ENCODE measurements at regions not wholly inside any gene's neighbourhood (a gene's known extent, or its start where the extent isn't known, plus 50 kb on each side); places are given as distances from the start of the nearest gene placed in this dataset.

GRCh38 chr9:31776471-31776870, 608.0 kb upstream of the ACO1 start:
- Histone ChIP-seq H4K20me1 (ENCODE audit: insufficient read depth, low read length) (no peaks in the 10 kb centered on the region), H3K4me2 (ENCODE audit: low read depth, low read length) (no peak overlapping the region), H3K23ac (ENCODE audit: low read depth, low read length) (no peak overlapping the region), H3K14ac (replicated peaks; ENCODE audit: low read depth, low read length) (no peak overlapping the region), H3K18ac (ENCODE audit: low read depth, low read length) (no peak overlapping the region), H3K9me1 (ENCODE audit: insufficient read depth, low read length) (no peaks in the 10 kb centered on the region), H3K27ac (ENCODE audit: insufficient read depth, low read length) (no peak overlapping the region), H3K4me3 (ENCODE audit: insufficient read depth, low read depth, low read length) (no peak overlapping the region), H2AK5ac (ENCODE audit: low read depth, low read length) (no peak overlapping the region), H2BK15ac (ENCODE audit: low read depth, low read length) (no peak overlapping the region), H2BK5ac (ENCODE audit: low read depth, low read length, poor library complexity, severe bottlenecking) (no peak overlapping the region), H3K36me3 (ENCODE audit: control insufficient read depth, insufficient read depth, low read length) (no peaks in the 10 kb centered on the region), H2AK9ac (replicated peaks; ENCODE audit: low read depth, low read length, poor library complexity) (no peak overlapping the region), H4K91ac (ENCODE audit: insufficient read depth, low read depth, low read length) (no peak overlapping the region), H3K79me1 (ENCODE audit: low read depth in 1 of 2, low read length in 2 of 2) (no peaks in the 10 kb centered on the region), H4K5ac (ENCODE audit: low read depth, low read length) (no peak overlapping the region), H2AFZ (replicated peaks; ENCODE audit: low read length, poor library complexity) (no peak overlapping the region), H4K8ac (ENCODE audit: low read depth in 2 of 2, low read length in 2 of 2) (no peak overlapping the region), H3K56ac (ENCODE audit: extremely low read depth, insufficient read depth, low read length) (no peak overlapping the region), H3K27me3 (ENCODE audit: control insufficient read depth, insufficient read depth, low read length) (no peaks in the 10 kb centered on the region), H2BK120ac (ENCODE audit: low read depth, low read length) (no peak overlapping the region), H3K9ac (ENCODE audit: low read depth, low read length) (no peak overlapping the region), H3K4me1 (ENCODE audit: control insufficient read depth, insufficient read depth, low read length) (no peaks in the 10 kb centered on the region), H3K9me3 (ENCODE audit: control insufficient read depth, insufficient read depth, low read length) (peaks cover 7% of the 10 kb centered on the region), H2BK20ac (ENCODE audit: low read depth, low read length) (no peak overlapping the region), H3K4ac (ENCODE audit: low read depth, low read length) (no peak overlapping the region)
- ATAC-seq (ENCODE audit: low read depth) (no peak), DNase-seq (no peak)
- no peak for TF ChIP-seq MXI1 (IDR thresholded peaks at IDR 0.05; ENCODE audit: borderline replicate concordance, low read depth, low read length)
- no peak for TF ChIP-seq RFX5 (IDR thresholded peaks at IDR 0.05; ENCODE audit: low read depth, low read length)
- TF ChIP-seq RCOR1 (IDR thresholded peaks at IDR 0.05; ENCODE audit: insufficient replicate concordance, low read length): no peak
- TF ChIP-seq MAZ (IDR thresholded peaks at IDR 0.05; ENCODE audit: borderline replicate concordance, low read depth, low read length): no peak
- no peak for TF ChIP-seq RAD21 (IDR thresholded peaks at IDR 0.05; ENCODE audit: low read length)
- TF ChIP-seq NFE2L2 (IDR thresholded peaks at IDR 0.05; ENCODE audit: low read depth, low read length): no peak
- TF ChIP-seq ELK1 (IDR thresholded peaks at IDR 0.05; ENCODE audit: borderline replicate concordance, low read depth, low read length): no peak
- TF ChIP-seq POLR2A (IDR thresholded peaks at IDR 0.05; ENCODE audit: low read depth, low read length): no peak
- no peak for TF ChIP-seq CEBPB (IDR thresholded peaks at IDR 0.05; ENCODE audit: low read depth, low read length)
- TF ChIP-seq MAFK (IDR thresholded peaks at IDR 0.05; ENCODE audit: low read depth, low read length): no peak
- TF ChIP-seq BHLHE40 (IDR thresholded peaks at IDR 0.05; ENCODE audit: low read depth, low read length): no peak
- TF ChIP-seq CHD1 (IDR thresholded peaks at IDR 0.05; ENCODE audit: low read depth, low read length): no peak
- no peak for TF ChIP-seq CTCF (conservative IDR thresholded peaks at IDR 0.05; ENCODE audit: low read depth, low read length)
- POLR2A ChIA-PET (ENCODE audit: unreplicated experiment): no interaction called here
- BruUV-seq (replicated peaks): no TSS peak
- no CpG with 5 or more reads among the region's 3 CpGs for WGBS, 2 experiments (ENCODE audit: extremely low coverage in 2 of 2, insufficient read length in 1 of 2)
- dilution Hi-C loops (cut with HindIII; ENCODE audit: low sequenced_read_pairs, unreplicated experiment) (no loop called here), in situ Hi-C loops (cut with MboI; ENCODE audit: low sequenced_read_pairs) (no loop called here), intact Hi-C loops (cut with micrococcal nuclease) (no loop called here)
- CTCF ChIA-PET: no interaction called here
